Breast epithelium (tissue), 4 donors: ENCODE measurements at regions not wholly inside any gene's neighbourhood (a gene's known extent, or its start where the extent isn't known, plus 50 kb on each side); places are given as distances from the start of the nearest gene placed in this dataset.

Experiments
- DNase-seq, 2 donors: peaks; one replicate each; pipeline ENCODE4 v3.0.0-alpha.2; 2019; ENCODE audit warnings: low spot score in 2 of 2
- H3K27ac ChIP-seq, 2 donors: fragments of 200-600 bp; sonication (generic) in 1 of 2; one replicate each; pipeline ENCODE4 v1.5.1; 2016 to 2019; ENCODE audit warnings: mild to moderate bottlenecking in 1 of 2
- H3K27me3 ChIP-seq, 2 donors: fragments of 200-600 bp; sonication (generic) in 1 of 2; one replicate each; pipeline versions ENCODE4 v1.5.1 to v1.6.0; 2017 to 2019; ENCODE audit warnings: control low read depth in 1 of 2, mild to moderate bottlenecking in 1 of 2
- H3K36me3 ChIP-seq: fragments of 200-600 bp; one replicate; pipeline ENCODE4 v1.5.1; 2019
- H3K4me1 ChIP-seq, 2 donors: fragments of 200-600 bp; sonication (generic); one replicate each; pipeline ENCODE4 v1.5.1; 2016 to 2019; ENCODE audit warnings: control low read depth in 1 of 2
- H3K4me3 ChIP-seq, 3 donors: fragments of 200-600 bp; sonication (generic); 1 replicate in 2 of 3; 2 replicates in 1 of 3; pipeline ENCODE4 v1.5.1; 2016 to 2019; ENCODE audit warnings: mild to moderate bottlenecking in 3 of 3, moderate library complexity in 2 of 3
- H3K9me3 ChIP-seq, 2 donors: fragments of 200-600 bp; sonication (generic) in 1 of 2; one replicate each; pipeline ENCODE4 v1.5.1; 2016 to 2019; ENCODE audit warnings: control low read depth in 1 of 2
- CTCF ChIP-seq, 3 donors: fragments of 450-650 bp; IDR thresholded peaks; one replicate each; pipeline ENCODE4 v1.5.1; 2016 to 2017; ENCODE audit warnings: antibody characterized with exemption in 3 of 3, mild to moderate bottlenecking in 3 of 3, moderate library complexity in 3 of 3
- POLR2A ChIP-seq: fragments of 450-650 bp; IDR thresholded peaks from one replicate; pipeline ENCODE4 v1.6.1; 2016; ENCODE audit warnings: antibody characterized with exemption, mild to moderate bottlenecking, moderate library complexity
- POLR2AphosphoS5 ChIP-seq, 3 donors: sonication (generic); formaldehyde crosslinking; IDR thresholded peaks; one replicate each; pipeline ENCODE4 v1.6.1; 2017; ENCODE audit warnings: antibody characterized with exemption in 3 of 3
- intact Hi-C: fragments of 100-400 bp; cut with DNase I; formaldehyde crosslinking; loops from one replicate; pipeline ENCODE4 v1.15.1; 2023; ENCODE audit warnings: low total_unique reads

DNA sequence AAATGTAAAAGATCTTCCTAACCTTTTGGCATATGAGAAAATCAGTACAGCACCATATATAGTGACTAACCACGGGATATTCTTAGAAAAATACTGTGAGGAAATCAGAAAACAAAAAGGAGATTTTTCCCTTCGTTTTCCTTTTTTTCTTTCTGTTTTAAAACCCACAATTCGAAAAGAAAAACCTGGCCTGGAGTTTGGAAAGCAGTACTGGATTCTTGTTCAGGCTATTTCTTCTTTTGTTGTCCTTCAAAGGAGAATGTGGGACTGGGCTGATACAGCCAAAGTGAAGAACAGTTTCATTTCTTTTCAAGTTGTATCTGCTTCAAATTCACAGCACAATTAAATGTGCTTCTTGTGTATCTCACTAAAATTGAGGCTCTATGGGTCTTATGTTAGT is 156.8 kb upstream of the PHYHIPL start:
- H3K4me1 ChIP-seq: no peaks in the 10 kb centered on the region
- no peaks in the 10 kb centered on the region for H3K36me3 ChIP-seq
- H3K27ac ChIP-seq: no peak overlapping the region
- no peaks in the 10 kb centered on the region for H3K27me3 ChIP-seq
- TF ChIP-seq CTCF (IDR thresholded peaks at IDR 0.05) (no peak), POLR2AphosphoS5 (IDR thresholded peaks at IDR 0.05) (no peak), POLR2A (no peak)
- no peaks in the 10 kb centered on the region for H3K9me3 ChIP-seq
- intact Hi-C loops: no loop called here
- DNase-seq: no peak
- peak overlapping the region in 2 of 3 donors; percentile 7 to 23 for H3K4me3 ChIP-seq

GRCh38 chr10:59020502-59020901 is 155.9 kb upstream of the PHYHIPL start:
- Histone ChIP-seq H3K27me3 (no peaks in the 10 kb centered on the region), H3K4me3 (no peak overlapping the region), H3K36me3 (no peaks in the 10 kb centered on the region), H3K4me1 (no peaks in the 10 kb centered on the region), H3K9me3 (no peaks in the 10 kb centered on the region), H3K27ac (no peak overlapping the region)
- TF ChIP-seq CTCF (IDR thresholded peaks at IDR 0.05) (no peak), POLR2A (no peak), POLR2AphosphoS5 (IDR thresholded peaks at IDR 0.05) (no peak)
- DNase-seq: no peak
- intact Hi-C loops: no loop called here

- no peak for DNase-seq
- Histone ChIP-seq H3K27me3 (no peaks in the 10 kb centered on the region), H3K36me3 (no peaks in the 10 kb centered on the region), H3K9me3 (no peaks in the 10 kb centered on the region), H3K4me1 (no peaks in the 10 kb centered on the region), H3K4me3 (no peak overlapping the region), H3K27ac (no peak overlapping the region)
- no peak for TF ChIP-seq CTCF (IDR thresholded peaks at IDR 0.05)
- intact Hi-C loops: no loop called here
Observed at GRCh38 chr10:59025981-59026765, 150.3 kb upstream of the PHYHIPL start.

DNA sequence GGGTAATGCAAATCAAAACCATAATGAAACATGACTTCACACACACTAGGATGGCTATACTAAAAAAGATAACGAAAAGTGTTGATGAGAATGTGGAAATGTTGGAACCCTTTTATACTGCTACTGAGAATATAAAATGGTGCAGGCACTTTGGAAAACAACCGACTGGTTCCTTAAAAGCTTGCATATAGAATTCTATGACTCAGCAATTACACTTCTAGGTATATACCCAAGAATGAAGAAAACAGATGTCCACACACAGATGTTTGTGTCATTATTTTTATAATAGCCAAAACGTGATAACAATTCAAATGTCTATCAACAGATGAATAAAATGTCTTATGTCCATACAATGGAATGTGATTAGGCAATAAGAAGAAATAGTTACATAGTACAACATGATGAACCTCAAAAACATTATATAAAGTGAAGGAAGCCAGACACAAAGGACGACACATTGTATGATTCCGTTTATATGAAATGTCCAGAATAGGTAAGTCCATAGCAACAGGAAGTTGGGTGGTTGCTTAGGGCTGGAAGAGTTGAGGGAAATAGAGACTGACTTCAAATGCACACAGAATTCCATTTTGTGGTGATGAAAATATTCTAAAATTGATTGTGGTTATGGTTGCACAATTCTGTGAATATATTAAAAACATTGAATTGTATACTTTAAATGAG is 148.3 kb upstream of the PHYHIPL start:
- H3K27ac ChIP-seq: no peak overlapping the region
- H3K9me3 ChIP-seq: no peaks in the 10 kb centered on the region
- TF ChIP-seq POLR2A: no peak
- no peak for TF ChIP-seq POLR2AphosphoS5 (IDR thresholded peaks at IDR 0.05)
- no peak for TF ChIP-seq CTCF (IDR thresholded peaks at IDR 0.05)
- no peaks in the 10 kb centered on the region for H3K27me3 ChIP-seq
- intact Hi-C loops: no loop called here
- DNase-seq: no peak
- no peaks in the 10 kb centered on the region for H3K36me3 ChIP-seq
- H3K4me3 ChIP-seq: no peak overlapping the region
- no peaks in the 10 kb centered on the region for H3K4me1 ChIP-seq

- no peak overlapping the region for H3K4me3 ChIP-seq
- H3K4me1 ChIP-seq: no peaks in the 10 kb centered on the region
- intact Hi-C loops: no loop called here
- no peak for DNase-seq
- H3K36me3 ChIP-seq: no peaks in the 10 kb centered on the region
- H3K9me3 ChIP-seq: no peaks in the 10 kb centered on the region
- no peak overlapping the region for H3K27ac ChIP-seq
- H3K27me3 ChIP-seq: no peaks in the 10 kb centered on the region
- no peak for TF ChIP-seq CTCF (IDR thresholded peaks at IDR 0.05)
- no peak for TF ChIP-seq POLR2AphosphoS5 (IDR thresholded peaks at IDR 0.05)
- no peak for TF ChIP-seq POLR2A
Observed at GRCh38 chr10:59033622-59034021, 142.8 kb upstream of the PHYHIPL start.
